ENCODE measurements at regions not wholly inside any gene's neighbourhood (a gene's known extent, or its start where the extent isn't known, plus 50 kb on each side); places are given as distances from the start of the nearest gene placed in this dataset.

GRCh38 chr10:45150997-45151396 is 150.3 kb downstream of the ZNF22 start:
- H3K9me2 ChIP-seq (ENCODE audit: insufficient read depth): no peaks in the 10 kb centered on the region; the same call in 1 of the 2 replicates
- Mint-ChIP-seq H3K4me1 (peaks cover 13% of the 10 kb centered on the region; the same call in 2 of the 3 replicates), H3K36me3 (ENCODE audit: low read depth) (no peaks in the 10 kb centered on the region), H3K9me3 (no peaks in the 10 kb centered on the region), H3K27ac (no peak overlapping the region), H3K4me3 (no peak overlapping the region), H3K27me3 (ENCODE audit: insufficient read depth, low read depth, poor library complexity) (peaks cover 4% of the 10 kb centered on the region)
- 0 out of 2 replicates have a peak, but pooled peaks cover 4% of the 10 kb centered on the region for H3K4me1 ChIP-seq (ENCODE audit: insufficient read depth)
- H3K27me3 ChIP-seq (ENCODE audit: insufficient read depth): no peaks in the 10 kb centered on the region
- H3K27ac ChIP-seq (ENCODE audit: low read depth): no peak overlapping the region
- no peaks in the 10 kb centered on the region for H3F3A ChIP-seq (replicated peaks; ENCODE audit: low read depth)
- H4K20me1 ChIP-seq (replicated peaks; ENCODE audit: insufficient read depth): no peaks in the 10 kb centered on the region
- DNase-seq (ENCODE audit: low spot score) (no peak), ATAC-seq (no peak)
- H3K4me2 ChIP-seq: no peak overlapping the region
- H3K4me3 ChIP-seq: no peak overlapping the region
- no peak for TF ChIP-seq EZH2 (IDR thresholded peaks at IDR 0.05; ENCODE audit: low read depth, unreplicated experiment)
- H3K79me2 ChIP-seq (replicated peaks; ENCODE audit: insufficient read depth): no peaks in the 10 kb centered on the region
- no peaks in the 10 kb centered on the region for H3K36me3 ChIP-seq (ENCODE audit: insufficient read depth)
- H2AFZ ChIP-seq: no peak overlapping the region

- Mint-ChIP-seq H3K27ac (no peak overlapping the region), H3K4me1 (peaks cover 13% of the 10 kb centered on the region; the same call in 2 of the 3 replicates), H3K36me3 (ENCODE audit: low read depth) (no peaks in the 10 kb centered on the region), H3K27me3 (ENCODE audit: insufficient read depth, low read depth, poor library complexity) (peaks cover 4% of the 10 kb centered on the region), H3K4me3 (no peak overlapping the region), H3K9me3 (no peaks in the 10 kb centered on the region)
- 0 out of 2 replicates have a peak, but pooled peaks cover 4% of the 10 kb centered on the region for H3K4me1 ChIP-seq (ENCODE audit: insufficient read depth)
- TF ChIP-seq ZNF462 (CRISPR knock-in tag; IDR thresholded peaks at IDR 0.05): no peak
- no peak overlapping the region for H3K4me2 ChIP-seq
- no peaks in the 10 kb centered on the region for H3K79me2 ChIP-seq (replicated peaks; ENCODE audit: insufficient read depth)
- no peak overlapping the region for H3K27ac ChIP-seq (ENCODE audit: low read depth)
- no peak overlapping the region for H3K4me3 ChIP-seq
- no peaks in the 10 kb centered on the region for H3K36me3 ChIP-seq (ENCODE audit: insufficient read depth)
- no peaks in the 10 kb centered on the region for H3F3A ChIP-seq (replicated peaks; ENCODE audit: low read depth)
- ATAC-seq (no peak), DNase-seq (ENCODE audit: low spot score) (no peak)
- H3K9me2 ChIP-seq (ENCODE audit: insufficient read depth): no peaks in the 10 kb centered on the region; the same call in 1 of the 2 replicates
- H2AFZ ChIP-seq: no peak overlapping the region
- no peaks in the 10 kb centered on the region for H3K27me3 ChIP-seq (ENCODE audit: insufficient read depth)
- no peaks in the 10 kb centered on the region for H4K20me1 ChIP-seq (replicated peaks; ENCODE audit: insufficient read depth)
Observed at GRCh38 chr10:45151467-45152214, 150.9 kb downstream of the ZNF22 start.
